AG08395 (cell line): ENCODE measurements at regions not wholly inside any gene's neighbourhood (a gene's known extent, or its start where the extent isn't known, plus 50 kb on each side); places are given as distances from the start of the nearest gene placed in this dataset.
"Not testable (repeated sequence)": the region's sequence is repeated elsewhere in the genome, so short reads cannot be mapped to it uniquely, and the experiment has no call there.

Experiments
- DNase-seq: peaks from one replicate; pipeline ENCODE4 v3.0.0; 2012; ENCODE audit warnings: mixed read lengths, low spot score

GRCh38 chr3:182404031-182404430, 389.3 kb upstream of the ATP11B start:
- DNase-seq: no peak

- DNase-seq: no peak
Measured at GRCh38 chr3:182405759-182406158, 387.5 kb upstream of the ATP11B start.

GRCh38 chr3:182406786-182407185, 386.5 kb upstream of the ATP11B start:
- no peak for DNase-seq

- DNase-seq: no peak
Measured at GRCh38 chr3:182410051-182410450, 383.3 kb upstream of the ATP11B start.

- no peak for DNase-seq
Measured at GRCh38 chr3:182412066-182412465, 381.2 kb upstream of the ATP11B start.

- no peak for DNase-seq
Measured at GRCh38 chr3:182413061-182413460, 380.2 kb upstream of the ATP11B start.

- no peak for DNase-seq
Measured at GRCh38 chr3:182413682-182414081, 379.6 kb upstream of the ATP11B start.

- no peak for DNase-seq
Measured at GRCh38 chr3:182414586-182414985, 378.7 kb upstream of the ATP11B start.

GRCh38 chr3:182420741-182421140, 372.6 kb upstream of the ATP11B start:
- DNase-seq: no peak

- DNase-seq: no peak
Measured at GRCh38 chr3:182424006-182424405, 369.3 kb upstream of the ATP11B start.

GRCh38 chr3:182425926-182426718, 367.2 kb upstream of the ATP11B start:
- not testable (repeated sequence) for DNase-seq

- DNase-seq: not testable (repeated sequence)
Measured at GRCh38 chr3:182431972-182432371, 361.3 kb upstream of the ATP11B start.

GRCh38 chr3:182435860-182436259, 357.4 kb upstream of the ATP11B start:
- DNase-seq: no peak

- no peak for DNase-seq
Measured at GRCh38 chr3:182436547-182436946, 356.8 kb upstream of the ATP11B start.

GRCh38 chr3:182438398-182438797, 354.9 kb upstream of the ATP11B start:
- no peak for DNase-seq

GRCh38 chr3:182440101-182440500, 353.2 kb upstream of the ATP11B start:
- no peak for DNase-seq

GRCh38 chr3:182445576-182445975, 347.7 kb upstream of the ATP11B start:
- DNase-seq: no peak

GRCh38 chr3:182450942-182451787, 342.1 kb upstream of the ATP11B start:
- no peak for DNase-seq

GRCh38 chr3:182451871-182452270, 341.4 kb upstream of the ATP11B start:
- no peak for DNase-seq

- DNase-seq: no peak
Measured at GRCh38 chr3:182455011-182455410, 338.3 kb upstream of the ATP11B start.

- DNase-seq: no peak
Measured at GRCh38 chr3:182460303-182460702, 333.0 kb upstream of the ATP11B start.

GRCh38 chr3:182462152-182462551, 331.2 kb upstream of the ATP11B start:
- no peak for DNase-seq

- no peak for DNase-seq
Measured at GRCh38 chr3:182464513-182465145, 328.7 kb upstream of the ATP11B start.
